ENCODE measurements at regions not wholly inside any gene's neighbourhood (a gene's known extent, or its start where the extent isn't known, plus 50 kb on each side); places are given as distances from the start of the nearest gene placed in this dataset.

- ChIA-PET POLR2A (no interaction called here), CTCF (no interaction called here)
- H3K9me3 ChIP-seq: peaks cover 13% of the 10 kb centered on the region; the same call in 1 of the 2 replicates
- DNase-seq: no peak
- H3K4me3 ChIP-seq (ENCODE audit: low read depth in 2 of 2, low read length in 1 of 2): no peak overlapping the region
- WGBS (ENCODE audit: low lambda C conversion rate): 51% methylated on average over 4 of the region's 4 CpGs
- no peak overlapping the region for H3K27ac ChIP-seq (ENCODE audit: low read depth in 2 of 2, low read length in 1 of 2)
- H2AFZ ChIP-seq (ENCODE audit: low read depth): no peak overlapping the region
- H3K4me1 ChIP-seq (ENCODE audit: control insufficient read depth in 1 of 2, insufficient read depth in 2 of 2, low read depth in 1 of 2, low read length in 1 of 2): peaks cover 0 to 17% of the 10 kb centered on the region in 2 experiments; a peak in 1 of 4 replicates
- H3K36me3 ChIP-seq (replicated peaks in 1 of 2; ENCODE audit: control insufficient read depth in 1 of 2, insufficient read depth in 2 of 2, low read length in 1 of 2): no peaks in the 10 kb centered on the region
- no peak overlapping the region for H3K9ac ChIP-seq
- H4K20me1 ChIP-seq (ENCODE audit: insufficient read depth): no peaks in the 10 kb centered on the region
- H3F3A ChIP-seq (replicated peaks; ENCODE audit: insufficient read depth): no peaks in the 10 kb centered on the region
- no peaks in the 10 kb centered on the region for H3K27me3 ChIP-seq (ENCODE audit: insufficient read depth)
- H3K4me2 ChIP-seq: no peak overlapping the region
- TF ChIP-seq TAF1 (IDR thresholded peaks at IDR 0.05; ENCODE audit: borderline replicate concordance, low read depth, low read length): no peak
- H3K9me2 ChIP-seq: no peaks in the 10 kb centered on the region
- no peaks in the 10 kb centered on the region for H3K79me2 ChIP-seq (ENCODE audit: insufficient read depth)
These were observed 79.2 kb upstream of the DIO3 start for GRCh38 chr14:101482066-101482465.

GRCh38 chr14:101483829-101484228, 77.5 kb upstream of the DIO3 start:
- DNase-seq: no peak
- Histone ChIP-seq H3K4me1 (ENCODE audit: control insufficient read depth in 1 of 2, insufficient read depth in 2 of 2, low read depth in 1 of 2, low read length in 1 of 2) (peaks cover 0 to 3% of the 10 kb centered on the region in 2 experiments; a peak in 1 of 4 replicates), H3K27me3 (ENCODE audit: insufficient read depth) (no peaks in the 10 kb centered on the region), H4K20me1 (ENCODE audit: insufficient read depth) (no peaks in the 10 kb centered on the region), H3K9ac (no peak overlapping the region), H3K9me3 (peaks cover 13% of the 10 kb centered on the region), H3K9me2 (no peaks in the 10 kb centered on the region), H2AFZ (ENCODE audit: low read depth) (no peak overlapping the region), H3F3A (replicated peaks; ENCODE audit: insufficient read depth) (no peaks in the 10 kb centered on the region), H3K36me3 (replicated peaks in 1 of 2; ENCODE audit: control insufficient read depth in 1 of 2, insufficient read depth in 2 of 2, low read length in 1 of 2) (no peaks in the 10 kb centered on the region), H3K4me2 (no peak overlapping the region), H3K27ac (ENCODE audit: low read depth in 2 of 2, low read length in 1 of 2) (no peak overlapping the region), H3K79me2 (ENCODE audit: insufficient read depth) (no peaks in the 10 kb centered on the region), H3K4me3 (ENCODE audit: low read depth in 2 of 2, low read length in 1 of 2) (no peak overlapping the region)
- WGBS (ENCODE audit: low lambda C conversion rate): 24% methylated on average over 4 of the region's 4 CpGs
- POLR2A ChIA-PET: no interaction called here
- CTCF ChIA-PET: no interaction called here
- TF ChIP-seq RXRA (IDR thresholded peaks at IDR 0.05; ENCODE audit: borderline replicate concordance, low read depth) (no peak), IRF3 (IDR thresholded peaks at IDR 0.05; ENCODE audit: low read depth, low read length) (no peak), SMC3 (IDR thresholded peaks at IDR 0.05; ENCODE audit: low read depth, low read length) (no peak), USF1 (IDR thresholded peaks at IDR 0.05; ENCODE audit: borderline replicate concordance, low read depth) (no peak), GABPA (IDR thresholded peaks at IDR 0.05; ENCODE audit: low read depth) (no peak), CTCF (IDR thresholded peaks at IDR 0.05) (no peak), FOXM1 (IDR thresholded peaks at IDR 0.05; ENCODE audit: low read depth) (no peak), FOSL2 (IDR thresholded peaks at IDR 0.05; ENCODE audit: borderline replicate concordance, low read depth) (no peak), EP300 (IDR thresholded peaks at IDR 0.05; ENCODE audit: borderline replicate concordance in 1 of 2, low read depth in 1 of 2, low read length in 1 of 2) (no peak), ZBTB33 (IDR thresholded peaks at IDR 0.05; ENCODE audit: borderline replicate concordance, low read depth) (no peak), TEAD4 (IDR thresholded peaks at IDR 0.05; ENCODE audit: borderline replicate concordance, insufficient read depth) (no peak), RAD21 (IDR thresholded peaks at IDR 0.05; ENCODE audit: low read length) (no peak), PBX3 (IDR thresholded peaks at IDR 0.05) (no peak), MXI1 (IDR thresholded peaks at IDR 0.05; ENCODE audit: low read depth, low read length) (no peak)

Data from SK-N-SH (cell line).